ENCODE measurements at regions not wholly inside any gene's neighbourhood (a gene's known extent, or its start where the extent isn't known, plus 50 kb on each side); places are given as distances from the start of the nearest gene placed in this dataset.

- no peak overlapping the region for H3K4me2 ChIP-seq
- 75% methylated on average over 1 of the region's 1 CpG for WGBS (ENCODE audit: missing lambda C conversion rate)
- ATAC-seq, result no peak
- H3K4me3 ChIP-seq, result no peak overlapping the region
- no peak for DNase-seq (ENCODE audit: low read depth in 1 of 2, low spot score in 1 of 2)
- FAIRE-seq, result no peak
- no peak for TF ChIP-seq ZFP36 (IDR thresholded peaks at IDR 0.05; ENCODE audit: borderline replicate concordance, partially characterized antibody)
- TF ChIP-seq E2F6 (IDR thresholded peaks at IDR 0.05; ENCODE audit: borderline replicate concordance, low read depth), result no peak
- TF ChIP-seq PHF8 (IDR thresholded peaks at IDR 0.05; ENCODE audit: borderline replicate concordance, low read depth), result no peak
- no peak for TF ChIP-seq POLR2A (IDR thresholded peaks at IDR 0.05; ENCODE audit: low read length)
- TF ChIP-seq EP300 (IDR thresholded peaks at IDR 0.05), result no peak
- no peak for TF ChIP-seq JUN (IDR thresholded peaks at IDR 0.05)
- TF ChIP-seq ELK1 (IDR thresholded peaks at IDR 0.05; ENCODE audit: low read depth, low read length), result no peak
- TF ChIP-seq REST (IDR thresholded peaks at IDR 0.05), result no peak
- TF ChIP-seq SMC3 (IDR thresholded peaks at IDR 0.05), result no peak
- no peak for TF ChIP-seq BCL3 (IDR thresholded peaks at IDR 0.05)
- TF ChIP-seq ZC3H11A (IDR thresholded peaks at IDR 0.05), result no peak
- no peak for TF ChIP-seq MAFK (IDR thresholded peaks at IDR 0.05; ENCODE audit: partially characterized antibody)
- TF ChIP-seq MAZ (IDR thresholded peaks at IDR 0.05; ENCODE audit: borderline replicate concordance, low read depth, low read length), result no peak
- no peak for TF ChIP-seq RFX5 (IDR thresholded peaks at IDR 0.05)
- TF ChIP-seq RCOR1 (IDR thresholded peaks at IDR 0.05; ENCODE audit: low read depth, low read length), result no peak
- TF ChIP-seq POLR2AphosphoS2 (conservative IDR thresholded peaks at IDR 0.05; ENCODE audit: low read length), result no peak
- TF ChIP-seq ESRRA (IDR thresholded peaks at IDR 0.05; ENCODE audit: borderline replicate concordance, low read length), result no peak
- H3K9me3 ChIP-seq, result no peaks in the 10 kb centered on the region
- ChIA-PET CTCF (interaction anchor here (0.6 to 1.8 kb wide), 4 partner anchors 9 to 307 kb away, joined by 3 to 5 read pairs (median 3); no protein-coding TSS in a partner anchor), POLR2A (no interaction called here)
- H3K4me1 ChIP-seq, result no peaks in the 10 kb centered on the region
- H3K27ac ChIP-seq, result 0 out of 6 replicates have a peak overlapping the region, but pooled peaks of 1 of the 2 experiments have one; percentile 9
These were observed 99.8 kb upstream of the SH3BP4 start for GRCh38 chr2:234852035-234852434.

- no peak overlapping the region for H3K27ac ChIP-seq
- no peak for DNase-seq (ENCODE audit: low read depth in 1 of 2, low spot score in 1 of 2)
- FAIRE-seq, result no peak
- no peaks in the 10 kb centered on the region for H3K4me1 ChIP-seq
- no peak overlapping the region for H3K4me3 ChIP-seq
- H3K9me3 ChIP-seq, result no peaks in the 10 kb centered on the region
- no peak overlapping the region for H3K4me2 ChIP-seq
- ChIA-PET CTCF (interaction anchor here (0.6 to 1.8 kb wide), 3 partner anchors 18 to 306 kb away, joined by 3 to 5 read pairs (median 3); no protein-coding TSS in a partner anchor), POLR2A (no interaction called here)
- ATAC-seq, result no peak
- WGBS (ENCODE audit: missing lambda C conversion rate), result 78% methylated on average over 5 of the region's 5 CpGs
- TF ChIP-seq RARB (CRISPR knock-in tag; IDR thresholded peaks at IDR 0.05) (no peak), MAX (IDR thresholded peaks at IDR 0.05) (no peak), POLR2A (IDR thresholded peaks at IDR 0.05; ENCODE audit: low read length) (no peak), TFCP2L1 (CRISPR knock-in tag; IDR thresholded peaks at IDR 0.05) (no peak), HOXB13 (CRISPR knock-in tag; IDR thresholded peaks at IDR 0.05; ENCODE audit: low read depth) (no peak), EP300 (IDR thresholded peaks at IDR 0.05) (no peak), RFX5 (IDR thresholded peaks at IDR 0.05) (no peak), GATA3 (IDR thresholded peaks at IDR 0.05; ENCODE audit: borderline replicate concordance) (no peak), MYC (IDR thresholded peaks at IDR 0.05; ENCODE audit: borderline replicate concordance, low read length) (no peak), PHF8 (IDR thresholded peaks at IDR 0.05; ENCODE audit: borderline replicate concordance, low read depth) (no peak), ELK1 (IDR thresholded peaks at IDR 0.05; ENCODE audit: low read depth, low read length) (no peak), CBX2 (IDR thresholded peaks at IDR 0.05; ENCODE audit: borderline replicate concordance, low read depth) (no peak), POLR2AphosphoS2 (conservative IDR thresholded peaks at IDR 0.05; ENCODE audit: low read length) (no peak), NFE2L2 (conservative IDR thresholded peaks at IDR 0.05; ENCODE audit: low read length) (no peak), CTCF (IDR thresholded peaks at IDR 0.05) (no peak)
These were observed 100.4 kb upstream of the SH3BP4 start for GRCh38 chr2:234851451-234851850.
